GM18867 (cell line): ENCODE measurements at regions not wholly inside any gene's neighbourhood (a gene's known extent, or its start where the extent isn't known, plus 50 kb on each side); places are given as distances from the start of the nearest gene placed in this dataset.

Experiments
- ATAC-seq: cut with Tn5 transposase; IDR thresholded peaks from one replicate; pipeline ENCODE4 v1.9.1; 2021; ENCODE audit warnings: mild to moderate bottlenecking, moderate library complexity; ENCODE audit not compliant: unreplicated experiment

GRCh38 chr6:111957623-111958315 lies 84.5 kb upstream of the FYN start:
- ATAC-seq, result no peak

- ATAC-seq, result no peak
These were observed 85.3 kb upstream of the FYN start for GRCh38 chr6:111958534-111958933.

- no peak for ATAC-seq
These were observed 86.5 kb upstream of the FYN start for GRCh38 chr6:111959766-111960165.

GRCh38 chr6:111967131-111967530 lies 86.8 kb upstream of the CCN6 start:
- ATAC-seq, result no peak

GRCh38 chr6:111970426-111970825 lies 83.5 kb upstream of the CCN6 start:
- no peak for ATAC-seq

GRCh38 chr6:111971181-111971841 lies 82.6 kb upstream of the CCN6 start:
- ATAC-seq, result no peak

- ATAC-seq, result no peak
These were observed 81.9 kb upstream of the CCN6 start for GRCh38 chr6:111971866-111972532.

- no peak for ATAC-seq
These were observed 81.2 kb upstream of the CCN6 start for GRCh38 chr6:111972745-111973117.

GRCh38 chr6:111973118-111973761 lies 80.7 kb upstream of the CCN6 start:
- no peak for ATAC-seq

- no peak for ATAC-seq
These were observed 79.8 kb upstream of the CCN6 start for GRCh38 chr6:111973927-111974639.

GRCh38 chr6:111975466-111975865 lies 78.4 kb upstream of the CCN6 start:
- ATAC-seq, result no peak

- ATAC-seq, result no peak
These were observed 77.8 kb upstream of the CCN6 start for GRCh38 chr6:111976139-111976538.

GRCh38 chr6:111978532-111979149 lies 75.3 kb upstream of the CCN6 start:
- ATAC-seq, result no peak

GRCh38 chr6:111979633-111980032 lies 74.3 kb upstream of the CCN6 start:
- no peak for ATAC-seq

GRCh38 chr6:111980143-111980542 lies 73.8 kb upstream of the CCN6 start:
- no peak for ATAC-seq

GRCh38 chr6:111980971-111981840 lies 72.7 kb upstream of the CCN6 start:
- no peak for ATAC-seq

GRCh38 chr6:111982681-111983080 lies 71.2 kb upstream of the CCN6 start:
- no peak for ATAC-seq

GRCh38 chr6:111983193-111983592 lies 70.7 kb upstream of the CCN6 start:
- ATAC-seq, result no peak

- ATAC-seq, result no peak
These were observed 69.8 kb upstream of the CCN6 start for GRCh38 chr6:111984081-111984480.
